ENCODE measurements at regions not wholly inside any gene's neighbourhood (a gene's known extent, or its start where the extent isn't known, plus 50 kb on each side); places are given as distances from the start of the nearest gene placed in this dataset.

- no peak overlapping the region for H4K91ac ChIP-seq (ENCODE audit: low read depth, low read length, poor library complexity)
- H2AFZ ChIP-seq (ENCODE audit: low read length), result no peak overlapping the region
- H3K23ac ChIP-seq (ENCODE audit: low read depth, low read length, poor library complexity), result no peak overlapping the region
- no peak overlapping the region for H3K4me3 ChIP-seq (ENCODE audit: low read length in 2 of 2)
- no peaks in the 10 kb centered on the region for H3K9me3 ChIP-seq (replicated peaks in 1 of 2; ENCODE audit: control insufficient read depth in 2 of 2, insufficient read depth in 1 of 2, low read depth in 1 of 2, low read length in 2 of 2)
- H3K36me3 ChIP-seq (replicated peaks in 1 of 2; ENCODE audit: control insufficient read depth in 2 of 2, insufficient read depth in 2 of 2, low read length in 2 of 2), result no peaks in the 10 kb centered on the region
- H3K14ac ChIP-seq (ENCODE audit: low read length), result no peak overlapping the region
- H2BK12ac ChIP-seq (ENCODE audit: low read length), result no peak overlapping the region
- no peak overlapping the region for H2BK5ac ChIP-seq (ENCODE audit: low read length)
- no peaks in the 10 kb centered on the region for H3K27me3 ChIP-seq (ENCODE audit: control insufficient read depth in 3 of 3, insufficient read depth in 3 of 3, low read depth in 1 of 3, low read length in 3 of 3)
- WGBS, 2 donors (ENCODE audit: extremely low coverage in 2 of 2, insufficient read length in 2 of 2, insufficient replicate concordance in 1 of 2), result no CpG with 5 or more reads among the region's 2 CpGs
- H2AK5ac ChIP-seq (ENCODE audit: low read depth, low read length), result no peak overlapping the region
- DNase-seq (ENCODE audit: low spot score), result no peak
- no peak overlapping the region for H3K4me2 ChIP-seq (ENCODE audit: insufficient read depth, low read length, poor library complexity, severe bottlenecking)
- no peak overlapping the region for H3K4ac ChIP-seq (ENCODE audit: low read length)
- no peak overlapping the region for H3K27ac ChIP-seq (replicated peaks; ENCODE audit: low read length)
- H3K4me1 ChIP-seq (ENCODE audit: control insufficient read depth in 2 of 2, insufficient read depth in 1 of 2, low read depth in 1 of 2, low read length in 2 of 2), result peaks cover 0 to 2% of the 10 kb centered on the region in 2 donors
- no peak overlapping the region for H2BK15ac ChIP-seq (ENCODE audit: low read length)
- H3K18ac ChIP-seq (ENCODE audit: low read length), result no peak overlapping the region
- no peak overlapping the region for H4K8ac ChIP-seq (ENCODE audit: low read depth, low read length)
- H3K79me1 ChIP-seq (ENCODE audit: low read depth, low read length), result no peaks in the 10 kb centered on the region
- no peak overlapping the region for H2BK120ac ChIP-seq (ENCODE audit: low read depth, low read length)
- H3K9ac ChIP-seq (ENCODE audit: low read depth, low read length, poor library complexity), result no peak overlapping the region
Observed at GRCh38 chr6:87922196-87922946, 125.3 kb upstream of the SPACA1 start.

GRCh38 chr6:87921034-87921433 is 126.6 kb upstream of the SPACA1 start:
- no CpG with 5 or more reads among the region's 1 CpG for WGBS, 2 donors (ENCODE audit: extremely low coverage in 2 of 2, insufficient read length in 2 of 2, insufficient replicate concordance in 1 of 2)
- no peak overlapping the region for H2AFZ ChIP-seq (ENCODE audit: low read length)
- no peaks in the 10 kb centered on the region for H3K27me3 ChIP-seq (ENCODE audit: control insufficient read depth in 3 of 3, insufficient read depth in 3 of 3, low read depth in 1 of 3, low read length in 3 of 3)
- H3K23ac ChIP-seq (ENCODE audit: low read depth, low read length, poor library complexity), result no peak overlapping the region
- H4K91ac ChIP-seq (ENCODE audit: low read depth, low read length, poor library complexity), result no peak overlapping the region
- H3K79me1 ChIP-seq (ENCODE audit: low read depth, low read length), result no peaks in the 10 kb centered on the region
- H3K18ac ChIP-seq (ENCODE audit: low read length), result no peak overlapping the region
- H3K4me2 ChIP-seq (ENCODE audit: insufficient read depth, low read length, poor library complexity, severe bottlenecking), result no peak overlapping the region
- no peak for DNase-seq (ENCODE audit: low spot score)
- H4K8ac ChIP-seq (ENCODE audit: low read depth, low read length), result no peak overlapping the region
- no peak overlapping the region for H2BK12ac ChIP-seq (ENCODE audit: low read length)
- H3K9ac ChIP-seq (ENCODE audit: low read depth, low read length, poor library complexity), result no peak overlapping the region
- H3K4me1 ChIP-seq (ENCODE audit: control insufficient read depth in 2 of 2, insufficient read depth in 1 of 2, low read depth in 1 of 2, low read length in 2 of 2), result peaks cover 0 to 2% of the 10 kb centered on the region in 2 donors
- H3K4ac ChIP-seq (ENCODE audit: low read length), result no peak overlapping the region
- no peak overlapping the region for H3K4me3 ChIP-seq (ENCODE audit: low read length in 2 of 2)
- H3K14ac ChIP-seq (ENCODE audit: low read length), result no peak overlapping the region
- no peak overlapping the region for H2AK5ac ChIP-seq (ENCODE audit: low read depth, low read length)
- no peak overlapping the region for H2BK15ac ChIP-seq (ENCODE audit: low read length)
- no peak overlapping the region for H2BK120ac ChIP-seq (ENCODE audit: low read depth, low read length)
- H3K36me3 ChIP-seq (replicated peaks in 1 of 2; ENCODE audit: control insufficient read depth in 2 of 2, insufficient read depth in 2 of 2, low read length in 2 of 2), result no peaks in the 10 kb centered on the region
- peaks cover 2 to 10% of the 10 kb centered on the region in 2 donors for H3K9me3 ChIP-seq (replicated peaks in 1 of 2; ENCODE audit: control insufficient read depth in 2 of 2, insufficient read depth in 1 of 2, low read depth in 1 of 2, low read length in 2 of 2)
- H3K27ac ChIP-seq (replicated peaks; ENCODE audit: low read length), result no peak overlapping the region
- H2BK5ac ChIP-seq (ENCODE audit: low read length), result no peak overlapping the region

DNA sequence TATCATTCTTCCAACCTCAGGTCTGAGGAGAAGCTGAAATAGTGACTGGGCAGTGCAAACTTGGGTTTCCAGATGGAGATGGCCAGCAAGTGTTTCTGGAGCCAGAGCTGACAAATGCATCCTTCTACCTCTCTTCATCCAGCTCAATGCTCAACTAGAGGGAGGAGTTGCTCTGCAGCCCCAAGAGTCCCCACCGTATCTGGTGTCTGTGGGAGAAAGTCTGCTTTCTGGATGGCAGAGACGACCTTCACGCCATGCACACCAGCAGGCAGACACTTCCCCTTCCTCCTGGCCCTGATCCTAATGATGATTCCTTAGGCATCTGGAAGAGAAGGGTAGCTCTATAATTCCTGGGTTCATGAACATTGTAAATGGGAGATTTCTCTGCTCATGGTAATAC is 127.4 kb upstream of the SPACA1 start:
- H2BK120ac ChIP-seq (ENCODE audit: low read depth, low read length), result no peak overlapping the region
- peaks cover 2 to 13% of the 10 kb centered on the region in 2 donors for H3K9me3 ChIP-seq (replicated peaks in 1 of 2; ENCODE audit: control insufficient read depth in 2 of 2, insufficient read depth in 1 of 2, low read depth in 1 of 2, low read length in 2 of 2)
- no peak overlapping the region for H3K23ac ChIP-seq (ENCODE audit: low read depth, low read length, poor library complexity)
- H3K36me3 ChIP-seq (replicated peaks in 1 of 2; ENCODE audit: control insufficient read depth in 2 of 2, insufficient read depth in 2 of 2, low read length in 2 of 2), result no peaks in the 10 kb centered on the region
- no peak for DNase-seq (ENCODE audit: low spot score)
- no peak overlapping the region for H3K27ac ChIP-seq (replicated peaks; ENCODE audit: low read length)
- no peak overlapping the region for H4K91ac ChIP-seq (ENCODE audit: low read depth, low read length, poor library complexity)
- H3K4ac ChIP-seq (ENCODE audit: low read length), result no peak overlapping the region
- no peak overlapping the region for H2BK15ac ChIP-seq (ENCODE audit: low read length)
- no peaks in the 10 kb centered on the region for H3K79me1 ChIP-seq (ENCODE audit: low read depth, low read length)
- H3K9ac ChIP-seq (ENCODE audit: low read depth, low read length, poor library complexity), result no peak overlapping the region
- H3K4me2 ChIP-seq (ENCODE audit: insufficient read depth, low read length, poor library complexity, severe bottlenecking), result no peak overlapping the region
- no CpG with 5 or more reads among the region's 3 CpGs for WGBS, 2 donors (ENCODE audit: extremely low coverage in 2 of 2, insufficient read length in 2 of 2, insufficient replicate concordance in 1 of 2)
- no peak overlapping the region for H3K18ac ChIP-seq (ENCODE audit: low read length)
- no peak overlapping the region for H3K14ac ChIP-seq (ENCODE audit: low read length)
- H2AK5ac ChIP-seq (ENCODE audit: low read depth, low read length), result no peak overlapping the region
- H3K4me3 ChIP-seq (ENCODE audit: low read length in 2 of 2), result no peak overlapping the region
- H2AFZ ChIP-seq (ENCODE audit: low read length), result no peak overlapping the region
- H2BK12ac ChIP-seq (ENCODE audit: low read length), result no peak overlapping the region
- no peaks in the 10 kb centered on the region for H3K27me3 ChIP-seq (ENCODE audit: control insufficient read depth in 3 of 3, insufficient read depth in 3 of 3, low read depth in 1 of 3, low read length in 3 of 3)
- H4K8ac ChIP-seq (ENCODE audit: low read depth, low read length), result no peak overlapping the region
- peaks cover 0 to 2% of the 10 kb centered on the region in 2 donors for H3K4me1 ChIP-seq (ENCODE audit: control insufficient read depth in 2 of 2, insufficient read depth in 1 of 2, low read depth in 1 of 2, low read length in 2 of 2)
- no peak overlapping the region for H2BK5ac ChIP-seq (ENCODE audit: low read length)

DNA sequence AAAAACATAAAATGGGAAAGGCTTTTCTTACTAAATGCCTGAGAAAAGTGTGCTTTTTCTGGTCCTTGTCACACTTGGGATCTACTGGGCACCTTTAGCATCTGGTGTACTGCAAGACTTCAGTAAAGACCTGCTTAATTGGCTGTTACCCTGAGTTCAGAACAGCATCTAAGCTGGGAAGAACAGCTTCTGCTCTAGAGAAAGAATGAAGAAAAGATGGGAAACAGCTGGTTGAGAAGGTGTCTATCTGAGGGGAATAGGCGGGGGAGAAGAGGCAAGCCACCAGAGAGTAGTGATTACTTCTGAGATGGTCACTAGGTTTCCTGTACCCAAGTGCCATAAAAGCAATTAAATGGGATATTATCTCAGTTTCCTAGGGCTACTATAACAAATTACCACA is 128.2 kb upstream of the SPACA1 start:
- no peak overlapping the region for H3K14ac ChIP-seq (ENCODE audit: low read length)
- no peaks in the 10 kb centered on the region for H3K27me3 ChIP-seq (ENCODE audit: control insufficient read depth in 3 of 3, insufficient read depth in 3 of 3, low read depth in 1 of 3, low read length in 3 of 3)
- H3K4me2 ChIP-seq (ENCODE audit: insufficient read depth, low read length, poor library complexity, severe bottlenecking), result no peak overlapping the region
- no peaks in the 10 kb centered on the region for H3K79me1 ChIP-seq (ENCODE audit: low read depth, low read length)
- H3K4me1 ChIP-seq (ENCODE audit: control insufficient read depth in 2 of 2, insufficient read depth in 1 of 2, low read depth in 1 of 2, low read length in 2 of 2), result peaks cover 0 to 2% of the 10 kb centered on the region in 2 donors
- H2BK120ac ChIP-seq (ENCODE audit: low read depth, low read length), result no peak overlapping the region
- WGBS, 2 donors (ENCODE audit: extremely low coverage in 2 of 2, insufficient read length in 2 of 2, insufficient replicate concordance in 1 of 2), result no CpG with 5 or more reads among the region's 1 CpG
- no peak overlapping the region for H3K4ac ChIP-seq (ENCODE audit: low read length)
- no peak overlapping the region for H2AFZ ChIP-seq (ENCODE audit: low read length)
- H2AK5ac ChIP-seq (ENCODE audit: low read depth, low read length), result no peak overlapping the region
- no peak for DNase-seq (ENCODE audit: low spot score)
- H3K23ac ChIP-seq (ENCODE audit: low read depth, low read length, poor library complexity), result no peak overlapping the region
- H2BK15ac ChIP-seq (ENCODE audit: low read length), result no peak overlapping the region
- H4K8ac ChIP-seq (ENCODE audit: low read depth, low read length), result no peak overlapping the region
- H3K4me3 ChIP-seq (ENCODE audit: low read length in 2 of 2), result no peak overlapping the region
- no peak overlapping the region for H2BK5ac ChIP-seq (ENCODE audit: low read length)
- no peak overlapping the region for H3K27ac ChIP-seq (replicated peaks; ENCODE audit: low read length)
- H3K18ac ChIP-seq (ENCODE audit: low read length), result no peak overlapping the region
- H2BK12ac ChIP-seq (ENCODE audit: low read length), result no peak overlapping the region
- H3K36me3 ChIP-seq (replicated peaks in 1 of 2; ENCODE audit: control insufficient read depth in 2 of 2, insufficient read depth in 2 of 2, low read length in 2 of 2), result no peaks in the 10 kb centered on the region
- no peak overlapping the region for H3K9ac ChIP-seq (ENCODE audit: low read depth, low read length, poor library complexity)
- peaks cover 2 to 16% of the 10 kb centered on the region in 2 donors for H3K9me3 ChIP-seq (replicated peaks in 1 of 2; ENCODE audit: control insufficient read depth in 2 of 2, insufficient read depth in 1 of 2, low read depth in 1 of 2, low read length in 2 of 2)
- H4K91ac ChIP-seq (ENCODE audit: low read depth, low read length, poor library complexity), result no peak overlapping the region

Measured in neuronal stem cell (in vitro differentiated cells).